NCI-H146 (cell line): ENCODE measurements at regions not wholly inside any gene's neighbourhood (a gene's known extent, or its start where the extent isn't known, plus 50 kb on each side); places are given as distances from the start of the nearest gene placed in this dataset.
"Not testable (repeated sequence)": the region's sequence is repeated elsewhere in the genome, so short reads cannot be mapped to it uniquely, and the experiment has no call there.

Source experiments
- DNase-seq: peaks from one replicate; lab custom pipeline; 2025; lab: John Stamatoyannopoulos, UW

GRCh38 chr11:110874437-110875030 is 162.3 kb upstream of the ARHGAP20 start:
- DNase-seq = no peak

GRCh38 chr11:110873975-110874374 is 161.7 kb upstream of the ARHGAP20 start:
- DNase-seq = no peak

- DNase-seq = no peak
Observed at GRCh38 chr11:110870816-110871522, 158.7 kb upstream of the ARHGAP20 start.

GRCh38 chr11:110867951-110868350 is 155.7 kb upstream of the ARHGAP20 start:
- no peak for DNase-seq

GRCh38 chr11:110866081-110866480 is 153.8 kb upstream of the ARHGAP20 start:
- DNase-seq = no peak

- no peak for DNase-seq
Observed at GRCh38 chr11:110862407-110862806, 150.2 kb upstream of the ARHGAP20 start.

- DNase-seq = peak; percentile 18
Observed at GRCh38 chr11:110860461-110860860, 148.2 kb upstream of the ARHGAP20 start.

- DNase-seq = no peak
Observed at GRCh38 chr11:110859998-110860397, 147.8 kb upstream of the ARHGAP20 start.

- DNase-seq = no peak
Observed at GRCh38 chr11:110859240-110859840, 147.1 kb upstream of the ARHGAP20 start.

- DNase-seq = no peak
Observed at GRCh38 chr11:110858547-110858921, 146.3 kb upstream of the ARHGAP20 start.

GRCh38 chr11:110857892-110858546 is 145.8 kb upstream of the ARHGAP20 start:
- no peak for DNase-seq

GRCh38 chr11:110856996-110857812 is 145.0 kb upstream of the ARHGAP20 start:
- DNase-seq = no peak

- DNase-seq = no peak
Observed at GRCh38 chr11:110856340-110856739, 144.1 kb upstream of the ARHGAP20 start.

- no peak for DNase-seq
Observed at GRCh38 chr11:110855191-110855590, 143.0 kb upstream of the ARHGAP20 start.

- no peak for DNase-seq
Observed at GRCh38 chr11:110852921-110853490, 140.8 kb upstream of the ARHGAP20 start.

- DNase-seq = no peak
Observed at GRCh38 chr11:110850846-110851245, 138.6 kb upstream of the ARHGAP20 start.

GRCh38 chr11:110843053-110843452 is 130.8 kb upstream of the ARHGAP20 start:
- DNase-seq = not testable (repeated sequence)

- DNase-seq = no peak
Observed at GRCh38 chr11:110838808-110839207, 126.6 kb upstream of the ARHGAP20 start.

GRCh38 chr11:110837603-110838002 is 125.4 kb upstream of the ARHGAP20 start:
- DNase-seq = no peak

GRCh38 chr11:110835106-110835505 is 122.9 kb upstream of the ARHGAP20 start:
- DNase-seq = no peak

GRCh38 chr11:110833033-110833484 is 120.8 kb upstream of the ARHGAP20 start:
- DNase-seq = no peak

- DNase-seq = no peak
Observed at GRCh38 chr11:110832539-110832938, 120.3 kb upstream of the ARHGAP20 start.
